Activated T-cell treated with anti-CD3 and anti-CD28 coated beads for 48 hours (primary cell): ENCODE measurements at regions not wholly inside any gene's neighbourhood (a gene's known extent, or its start where the extent isn't known, plus 50 kb on each side); places are given as distances from the start of the nearest gene placed in this dataset.

Source experiments
- DNase-seq: peaks from one replicate; pipeline ENCODE4 v3.0.0-alpha.2; 2020; ENCODE audit warnings: low read depth

- no peak for DNase-seq
Observed at GRCh38 chr2:8203364-8203763, 478.5 kb upstream of the ID2 start.

GRCh38 chr2:8204711-8205110, 477.1 kb upstream of the ID2 start:
- DNase-seq: no peak

DNA sequence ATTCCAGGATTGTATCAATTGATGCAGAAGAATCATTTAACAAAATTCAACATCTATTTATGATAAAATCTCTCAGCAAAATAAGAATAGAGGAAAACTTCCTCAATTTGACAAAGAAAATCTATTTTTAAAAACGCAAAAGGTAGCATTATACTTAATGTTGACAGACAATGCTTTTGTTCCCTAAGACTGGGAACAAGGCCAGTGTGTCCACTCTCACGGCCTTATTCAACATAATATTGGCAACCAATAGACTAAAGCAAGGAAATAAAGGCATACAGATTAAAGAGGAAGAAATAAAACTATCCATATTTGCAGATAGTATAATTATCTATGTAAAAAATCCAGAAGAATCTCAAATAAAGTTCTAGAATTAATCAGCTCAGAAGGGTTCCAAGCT, 472.4 kb upstream of the ID2 start:
- DNase-seq: no peak

DNA sequence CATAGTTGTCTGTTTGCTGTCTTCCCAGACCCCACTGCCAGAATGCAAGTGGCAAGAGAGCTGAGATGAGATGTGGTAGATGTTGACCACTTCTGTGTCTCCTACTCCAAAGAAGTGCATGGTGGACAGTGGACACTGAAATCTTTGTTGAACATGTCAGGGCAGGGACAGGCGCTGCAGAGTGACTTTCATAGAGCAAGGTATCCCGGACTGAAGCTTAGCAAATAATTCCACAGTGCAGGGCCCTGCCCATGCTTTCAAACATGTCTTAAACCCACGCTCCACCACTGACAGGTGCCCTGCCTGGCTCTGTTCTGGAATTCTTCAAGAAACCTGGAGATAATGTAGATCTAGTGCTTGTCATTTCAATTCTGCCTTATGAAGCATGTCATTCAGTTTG, 470.5 kb upstream of the ID2 start:
- DNase-seq: no peak

DNA sequence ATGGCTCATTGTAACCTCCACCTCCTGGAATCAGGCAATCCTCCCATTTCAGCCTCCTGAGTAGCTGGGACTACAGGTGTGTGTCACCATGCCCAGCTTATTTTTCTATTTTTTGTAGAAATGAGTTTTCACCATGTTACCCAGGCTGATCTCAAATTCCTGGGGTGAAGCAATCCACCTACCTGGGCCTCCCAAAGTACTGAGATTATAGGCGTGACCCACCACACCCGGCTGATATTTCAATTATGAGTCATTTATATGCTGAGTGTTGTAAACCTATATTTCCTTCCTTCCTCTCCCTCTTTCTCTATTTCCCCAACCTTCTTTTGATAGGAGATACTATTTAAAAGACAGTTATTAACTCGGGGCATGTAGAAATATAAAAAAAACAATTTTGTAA, 469.6 kb upstream of the ID2 start:
- DNase-seq: no peak

DNA sequence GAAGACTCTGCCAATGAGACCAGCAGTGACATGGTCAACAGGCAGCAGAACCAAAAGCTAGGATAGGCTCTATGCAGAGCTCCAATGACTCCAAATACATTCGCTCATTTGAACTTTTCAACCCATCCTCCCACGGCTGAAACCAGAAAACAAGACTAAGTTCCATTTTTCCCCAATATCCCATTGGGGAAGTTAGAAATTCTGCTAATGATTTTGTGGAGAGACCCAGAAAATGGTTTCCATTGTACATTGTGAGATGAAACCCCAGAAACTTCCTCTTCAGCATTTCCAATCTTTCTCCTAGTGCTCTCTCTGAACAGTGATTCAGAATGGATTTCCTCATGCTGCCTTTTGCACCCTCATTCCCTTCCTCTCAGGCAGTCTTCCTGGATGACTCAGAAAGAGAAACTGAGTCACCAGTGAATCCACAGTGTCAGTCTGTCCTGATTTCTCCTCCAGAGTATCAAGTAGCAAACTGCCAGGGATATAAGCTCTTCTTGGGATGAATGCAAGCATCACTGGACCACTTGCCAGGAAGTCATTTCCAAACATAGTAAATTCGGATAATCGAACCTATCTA, 467.7 kb upstream of the ID2 start:
- DNase-seq: no peak

DNA sequence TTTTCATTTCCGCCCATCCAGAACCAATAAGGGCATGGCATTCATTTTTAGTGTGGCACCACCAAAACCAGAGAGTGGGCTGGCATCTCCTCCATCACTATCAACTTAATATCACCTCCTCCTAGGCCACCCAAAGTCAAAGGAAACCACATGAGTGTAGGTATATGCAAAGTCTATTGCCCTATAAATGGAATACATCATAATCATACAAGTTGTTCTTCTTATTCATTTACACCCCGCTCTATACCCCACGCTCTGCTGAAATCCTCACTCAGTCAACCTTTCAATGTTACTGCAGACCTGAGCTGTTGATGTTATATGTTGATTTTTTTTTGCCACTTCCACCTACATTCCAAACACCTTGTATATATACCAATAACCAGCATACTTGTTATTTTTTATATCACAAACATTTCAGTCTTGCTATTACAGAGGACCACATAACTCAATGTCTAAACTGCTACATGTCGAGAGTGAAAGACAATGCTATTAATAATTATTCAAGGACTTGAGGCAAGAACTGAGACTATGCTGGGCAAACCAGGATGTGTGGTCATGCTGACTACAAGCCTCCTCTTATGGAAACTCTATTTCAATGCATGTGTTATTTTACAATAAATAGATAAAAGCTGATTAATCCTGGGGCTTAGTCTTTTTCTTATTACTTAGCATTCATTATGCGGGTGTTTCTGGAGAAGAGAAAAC, 466.5 kb upstream of the ID2 start:
- no peak for DNase-seq

- no peak for DNase-seq
Observed at GRCh38 chr2:8215982-8216381, 465.9 kb upstream of the ID2 start.

- no peak for DNase-seq
Observed at GRCh38 chr2:8216397-8216796, 465.5 kb upstream of the ID2 start.

DNA sequence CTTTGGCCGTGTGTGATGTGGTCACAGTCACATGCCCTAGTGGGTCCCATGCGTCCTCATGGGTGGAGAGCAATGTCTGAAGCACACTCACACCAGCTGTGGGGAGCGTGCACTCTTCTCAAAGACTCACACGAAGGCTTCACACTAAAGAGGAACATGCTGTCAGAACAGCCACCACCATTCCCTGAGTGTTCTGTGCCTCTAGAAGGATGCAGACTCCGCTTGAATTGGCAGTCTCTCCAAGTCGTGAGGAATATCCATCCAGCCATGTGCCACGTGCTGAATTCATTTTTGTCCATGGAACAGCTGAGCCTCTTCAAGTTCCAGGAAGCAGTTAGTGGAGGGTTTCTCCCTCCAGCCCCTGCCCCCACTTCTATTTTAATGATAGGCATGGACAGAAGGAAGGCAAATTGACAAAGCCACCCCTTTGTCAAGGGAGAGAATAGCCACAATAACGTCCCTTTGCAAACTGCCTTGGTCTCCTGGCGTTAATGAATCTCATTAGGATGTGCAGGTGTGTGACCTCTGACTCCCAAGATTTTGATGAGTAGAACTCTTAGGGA, 464.3 kb upstream of the ID2 start:
- no peak for DNase-seq

DNA sequence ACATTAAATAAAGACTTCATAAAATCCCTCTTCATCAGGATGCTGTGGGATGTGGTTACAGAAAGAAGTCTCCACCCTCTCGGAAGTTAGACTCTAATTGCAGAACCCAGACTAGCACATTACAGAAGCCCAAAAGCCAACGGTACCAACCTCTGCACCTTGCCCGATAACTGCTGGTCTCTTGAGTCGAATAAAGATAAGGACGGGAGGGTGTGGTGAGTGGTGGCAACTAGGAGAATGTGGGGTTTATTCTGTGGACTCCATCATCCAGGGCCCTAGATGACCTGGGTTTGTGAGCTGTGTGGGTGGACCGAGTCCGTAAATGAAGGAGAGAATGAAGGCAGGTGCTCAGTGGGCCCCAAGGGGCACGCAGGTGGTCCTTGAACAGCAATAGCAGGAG, 462.8 kb upstream of the ID2 start:
- no peak for DNase-seq

DNA sequence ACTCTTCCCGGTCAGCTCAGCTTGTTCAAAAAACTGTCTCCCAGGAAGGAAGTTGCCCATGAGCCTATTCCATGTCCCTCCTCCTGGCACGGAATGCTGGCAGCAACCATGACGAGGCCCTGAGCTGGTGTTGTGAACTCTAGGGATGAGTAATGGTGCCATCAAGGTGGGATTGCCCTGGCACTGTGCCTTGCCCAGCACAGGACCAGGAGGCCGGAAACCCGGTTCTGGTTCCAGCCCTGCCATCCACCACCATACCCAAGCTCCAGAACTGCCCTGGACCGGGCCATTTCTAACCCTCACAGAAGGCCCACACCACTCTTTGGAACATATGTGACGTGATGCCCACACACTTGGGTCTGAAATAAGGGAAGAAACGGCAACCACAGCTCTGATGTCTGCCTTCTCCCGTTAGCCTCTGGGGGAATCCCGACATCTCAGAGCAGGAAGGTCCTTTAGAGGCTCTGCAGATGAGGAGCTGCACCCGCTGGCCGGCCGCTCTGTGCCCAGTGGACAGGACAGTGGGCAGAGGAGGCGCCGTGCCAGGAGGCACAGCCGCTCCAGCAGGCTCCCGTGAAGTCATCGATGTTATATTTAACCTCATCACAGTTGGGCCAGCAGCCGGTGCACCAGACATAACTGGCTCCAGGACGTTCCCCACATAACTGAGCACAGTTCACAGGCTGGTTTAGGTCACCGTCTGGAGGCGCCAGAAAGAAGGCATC, 462.1 kb upstream of the ID2 start:
- DNase-seq: no peak

- no peak for DNase-seq
Observed at GRCh38 chr2:8222979-8223694, 458.7 kb upstream of the ID2 start.

GRCh38 chr2:8223695-8224346, 458.0 kb upstream of the ID2 start:
- no peak for DNase-seq

DNA sequence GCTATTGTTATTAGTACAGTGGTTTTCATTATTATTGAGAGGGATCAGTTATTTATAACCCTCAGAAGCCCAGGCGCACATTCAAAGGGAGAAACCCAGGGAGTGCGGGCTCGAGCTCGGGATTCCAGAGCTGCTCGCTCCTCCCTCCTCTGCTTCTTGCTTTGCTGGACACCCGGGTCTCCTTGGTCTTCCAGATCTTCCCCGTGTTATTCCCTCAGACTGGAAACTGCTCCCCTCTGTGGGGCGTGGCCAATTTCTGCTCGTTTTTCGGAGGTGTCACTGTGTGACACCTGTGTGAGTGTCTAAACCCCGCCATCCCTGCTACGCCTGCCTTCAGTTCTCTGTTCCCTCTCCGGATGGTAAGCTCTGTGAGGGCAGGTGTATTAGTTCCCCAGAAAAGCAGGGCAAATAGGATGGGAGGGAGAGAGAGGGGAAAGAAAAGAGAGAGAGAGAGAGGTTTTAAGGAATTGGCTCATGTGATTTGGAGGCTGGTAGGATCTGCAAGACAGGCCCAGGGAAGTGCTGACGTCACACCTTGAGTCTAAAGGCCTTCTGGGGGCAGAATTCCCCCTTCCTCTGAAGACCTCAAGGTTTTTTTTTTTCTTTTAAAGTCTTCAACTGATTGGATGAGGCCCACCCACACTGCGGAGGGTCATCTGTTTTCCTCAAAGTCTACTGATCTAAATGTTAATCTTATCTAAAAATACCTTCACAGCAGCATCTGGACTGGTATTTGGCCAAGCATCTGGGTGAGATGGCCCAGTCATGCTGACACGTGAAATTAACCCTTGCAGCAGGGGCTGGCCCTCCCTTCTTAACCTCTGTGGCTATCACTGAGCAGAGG, 457.3 kb upstream of the ID2 start:
- DNase-seq: no peak

DNA sequence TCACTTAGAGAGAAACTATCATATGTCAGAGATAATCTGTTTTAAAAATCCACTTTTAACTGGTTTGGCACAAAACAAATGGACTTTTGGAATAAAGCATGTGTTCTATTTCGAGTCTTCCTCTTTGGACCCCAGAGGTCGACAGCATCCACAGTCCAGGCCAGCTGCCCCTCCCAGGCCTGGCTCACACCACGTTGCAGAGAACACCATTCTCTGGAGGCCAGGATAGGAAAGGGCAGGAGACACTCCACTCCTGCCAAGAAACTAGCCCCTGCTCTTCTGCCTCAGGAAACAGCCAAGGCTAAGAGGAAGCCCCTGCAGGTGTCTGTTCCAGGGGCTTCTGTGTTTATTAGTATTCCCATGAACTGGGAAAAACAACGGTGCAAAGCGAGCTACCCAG, 456.6 kb upstream of the ID2 start:
- DNase-seq: no peak

DNA sequence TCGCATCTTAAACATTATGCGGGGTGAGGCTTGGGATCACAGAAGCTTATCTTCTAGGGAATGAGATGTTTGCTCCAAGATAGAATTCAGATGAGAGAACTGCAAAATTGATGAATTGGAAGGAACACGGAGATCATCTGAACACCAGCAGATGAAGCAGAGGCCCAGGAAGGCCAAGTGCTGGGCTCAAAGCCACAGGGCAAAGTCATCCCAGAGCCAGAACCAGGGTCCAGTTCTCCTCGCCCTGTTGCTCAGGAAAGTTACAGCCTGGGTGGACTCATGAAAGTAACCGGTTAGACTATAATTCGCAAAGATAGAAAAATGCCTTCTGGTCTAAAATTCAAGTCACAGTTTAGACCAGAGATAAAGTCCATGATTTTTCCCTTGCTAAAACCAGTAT, 456.1 kb upstream of the ID2 start:
- DNase-seq: no peak

- DNase-seq: peak; percentile 33
Observed at GRCh38 chr2:8229546-8229986, 452.3 kb upstream of the ID2 start.

GRCh38 chr2:8230466-8230865, 451.4 kb upstream of the ID2 start:
- DNase-seq: no peak

DNA sequence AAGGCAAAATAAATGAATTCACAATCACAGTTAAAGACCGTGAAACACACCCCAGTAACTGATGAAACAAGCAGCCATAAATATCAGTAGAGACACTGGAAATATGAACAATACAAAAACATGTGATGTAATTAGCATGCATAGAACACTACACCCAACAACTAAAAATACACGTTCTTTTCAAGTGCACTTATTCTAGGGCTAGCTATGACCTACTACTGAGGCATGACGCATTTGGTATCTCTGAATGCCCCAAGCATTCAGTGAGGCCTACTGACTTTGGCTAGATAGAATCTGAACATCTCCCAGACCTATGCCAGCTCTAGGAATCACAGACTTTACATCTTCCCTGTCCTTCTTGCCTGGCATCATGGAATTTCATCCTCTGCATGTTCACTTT, 450.0 kb upstream of the ID2 start:
- DNase-seq: no peak

- DNase-seq: no peak
Observed at GRCh38 chr2:8232871-8233270, 449.0 kb upstream of the ID2 start.
